Liver (tissue), 7 donors: ENCODE measurements at regions not wholly inside any gene's neighbourhood (a gene's known extent, or its start where the extent isn't known, plus 50 kb on each side); places are given as distances from the start of the nearest gene placed in this dataset.
A peak's percentile ranks its signal among the peaks of the same experiment; 100 is the strongest.

ENCODE experiments used
- DNase-seq: peaks from one replicate; pipeline ENCODE4 v3.0.0-alpha.2; 2017; ENCODE audit warnings: low spot score
- H3K27ac ChIP-seq, 2 donors: one replicate each; pipeline ENCODE4 v1.7.0; 2013; ENCODE audit warnings: inconsistent platforms in 2 of 2, low read length in 2 of 2, control low read depth in 1 of 2, low read depth in 1 of 2, mild to moderate bottlenecking in 1 of 2
- H3K27me3 ChIP-seq, 4 donors: one replicate each; pipeline versions ENCODE4 v1.6.1 to v1.7.0; 2013; ENCODE audit warnings: low read length in 3 of 4, inconsistent platforms in 1 of 4, mild to moderate bottlenecking in 1 of 4, moderate library complexity in 1 of 4; ENCODE audit not compliant: control insufficient read depth in 4 of 4, insufficient read depth in 4 of 4
- H3K36me3 ChIP-seq, 4 donors: one replicate each; pipeline versions ENCODE4 v1.6.1 to v1.7.0; 2013; ENCODE audit warnings: low read length in 3 of 4, mild to moderate bottlenecking in 3 of 4, low read depth in 1 of 4, moderate library complexity in 1 of 4; ENCODE audit not compliant: control insufficient read depth in 4 of 4, insufficient read depth in 3 of 4
- H3K4me1 ChIP-seq, 4 donors: one replicate each; pipeline versions ENCODE4 v1.6.1 to v1.7.0; 2013; ENCODE audit warnings: low read length in 3 of 4, mild to moderate bottlenecking in 3 of 4, moderate library complexity in 1 of 4; ENCODE audit not compliant: control insufficient read depth in 4 of 4, insufficient read depth in 4 of 4
- H3K4me3 ChIP-seq, 3 donors: one replicate each; pipeline versions ENCODE4 v1.6.1 to v1.7.0; 2013; ENCODE audit warnings: low read length in 3 of 3, control low read depth in 1 of 3, low read depth in 1 of 3, mild to moderate bottlenecking in 1 of 3
- H3K9ac ChIP-seq, 2 donors: one replicate each; pipeline ENCODE4 v1.7.0; 2013; ENCODE audit warnings: low read length in 2 of 2, mild to moderate bottlenecking in 2 of 2, moderate library complexity in 2 of 2, control low read depth in 1 of 2, low read depth in 1 of 2
- H3K9me3 ChIP-seq, 4 donors: one replicate each; pipeline versions ENCODE4 v1.6.1 to v1.7.0; 2013; ENCODE audit warnings: low read length in 3 of 4; ENCODE audit not compliant: control insufficient read depth in 4 of 4
- EGR1 ChIP-seq, 2 donors: IDR thresholded peaks; 2 replicates each; pipeline ENCODE4 v1.6.1; 2016 to 2018; ENCODE audit warnings: antibody characterized with exemption in 2 of 2, low read depth in 2 of 2
- FOXA1 ChIP-seq: IDR thresholded peaks from 2 replicates; pipeline ENCODE4 v1.6.1; 2016; ENCODE audit warnings: antibody characterized with exemption
- FOXA2 ChIP-seq: IDR thresholded peaks from 2 replicates; pipeline ENCODE4 v1.6.1; 2016; ENCODE audit warnings: antibody characterized with exemption
- GABPA ChIP-seq, 2 donors: IDR thresholded peaks in 1 of 2; conservative IDR thresholded peaks in 1 of 2; 2 replicates each; pipeline ENCODE4 v1.6.1; 2016; ENCODE audit warnings: antibody characterized with exemption in 2 of 2, mild to moderate bottlenecking in 1 of 2, moderate library complexity in 1 of 2
- HNF4A ChIP-seq, 2 donors: conservative IDR thresholded peaks; 2 replicates each; pipeline ENCODE4 v1.6.1; 2016; ENCODE audit warnings: antibody characterized with exemption in 2 of 2, mild to moderate bottlenecking in 2 of 2
- HNF4G ChIP-seq: IDR thresholded peaks from 2 replicates; pipeline ENCODE4 v1.6.1; 2016; ENCODE audit warnings: antibody characterized with exemption
- JUND ChIP-seq, 2 donors: IDR thresholded peaks; 2 replicates each; pipeline ENCODE4 v1.6.1; 2016; ENCODE audit warnings: antibody characterized with exemption in 2 of 2
- MAX ChIP-seq: IDR thresholded peaks from 2 replicates; pipeline ENCODE4 v1.6.1; 2016; ENCODE audit warnings: antibody characterized with exemption
- NR2F2 ChIP-seq: IDR thresholded peaks from 2 replicates; pipeline ENCODE4 v1.6.1; 2016; ENCODE audit warnings: antibody characterized with exemption
- RXRA ChIP-seq, 2 donors: IDR thresholded peaks; 2 replicates each; pipeline ENCODE4 v1.6.1; 2017 to 2018; ENCODE audit warnings: antibody characterized with exemption in 2 of 2, mild to moderate bottlenecking in 1 of 2
- SP1 ChIP-seq: IDR thresholded peaks from 2 replicates; pipeline ENCODE4 v1.6.1; 2018; ENCODE audit warnings: antibody characterized with exemption, mild to moderate bottlenecking
- TAF1 ChIP-seq: conservative IDR thresholded peaks from 2 replicates; pipeline ENCODE4 v1.6.1; 2016; ENCODE audit warnings: antibody characterized with exemption, mild to moderate bottlenecking
- YY1 ChIP-seq: IDR thresholded peaks from 2 replicates; pipeline ENCODE4 v1.6.1; 2016; ENCODE audit warnings: antibody characterized with exemption, mild to moderate bottlenecking
- WGBS: extraction: QIAGEN DNeasy Blood & Tissue Kit; methylation state at CpG from one replicate; pipeline ENCODE4 v1.1.7; 2013; 5-methylcytosine and 5-hydroxymethylcytosine counted together
- TF ChIP-seq, protein P1 (sequence below): IDR thresholded peaks from 2 replicates; pipeline ENCODE4 v1.6.1; 2016; ENCODE audit warnings: antibody characterized with exemption, mild to moderate bottlenecking
- TF ChIP-seq, protein P2 (sequence below): IDR thresholded peaks from 2 replicates; pipeline ENCODE4 v1.6.1; 2016; ENCODE audit warnings: antibody characterized with exemption
- donor health status: healthy.
- donor health status: healthy.
- donor health status: healthy.
- donor health status: healthy.

- DNase-seq, result no peak
- peaks cover 0 to 2% (median 0%) of the 10 kb centered on the region in 4 donors for H3K9me3 ChIP-seq
- TF ChIP-seq NR2F2, result no peak
- TF ChIP-seq SP1, result no peak
- TF ChIP-seq HNF4A (conservative IDR thresholded peaks at IDR 0.05), result no peak
- TF ChIP-seq, protein P1, sequence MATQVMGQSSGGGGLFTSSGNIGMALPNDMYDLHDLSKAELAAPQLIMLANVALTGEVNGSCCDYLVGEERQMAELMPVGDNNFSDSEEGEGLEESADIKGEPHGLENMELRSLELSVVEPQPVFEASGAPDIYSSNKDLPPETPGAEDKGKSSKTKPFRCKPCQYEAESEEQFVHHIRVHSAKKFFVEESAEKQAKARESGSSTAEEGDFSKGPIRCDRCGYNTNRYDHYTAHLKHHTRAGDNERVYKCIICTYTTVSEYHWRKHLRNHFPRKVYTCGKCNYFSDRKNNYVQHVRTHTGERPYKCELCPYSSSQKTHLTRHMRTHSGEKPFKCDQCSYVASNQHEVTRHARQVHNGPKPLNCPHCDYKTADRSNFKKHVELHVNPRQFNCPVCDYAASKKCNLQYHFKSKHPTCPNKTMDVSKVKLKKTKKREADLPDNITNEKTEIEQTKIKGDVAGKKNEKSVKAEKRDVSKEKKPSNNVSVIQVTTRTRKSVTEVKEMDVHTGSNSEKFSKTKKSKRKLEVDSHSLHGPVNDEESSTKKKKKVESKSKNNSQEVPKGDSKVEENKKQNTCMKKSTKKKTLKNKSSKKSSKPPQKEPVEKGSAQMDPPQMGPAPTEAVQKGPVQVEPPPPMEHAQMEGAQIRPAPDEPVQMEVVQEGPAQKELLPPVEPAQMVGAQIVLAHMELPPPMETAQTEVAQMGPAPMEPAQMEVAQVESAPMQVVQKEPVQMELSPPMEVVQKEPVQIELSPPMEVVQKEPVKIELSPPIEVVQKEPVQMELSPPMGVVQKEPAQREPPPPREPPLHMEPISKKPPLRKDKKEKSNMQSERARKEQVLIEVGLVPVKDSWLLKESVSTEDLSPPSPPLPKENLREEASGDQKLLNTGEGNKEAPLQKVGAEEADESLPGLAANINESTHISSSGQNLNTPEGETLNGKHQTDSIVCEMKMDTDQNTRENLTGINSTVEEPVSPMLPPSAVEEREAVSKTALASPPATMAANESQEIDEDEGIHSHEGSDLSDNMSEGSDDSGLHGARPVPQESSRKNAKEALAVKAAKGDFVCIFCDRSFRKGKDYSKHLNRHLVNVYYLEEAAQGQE, result no peak
- no peak overlapping the region for H3K4me3 ChIP-seq
- peaks cover 0 to 5% (median 0%) of the 10 kb centered on the region in 4 donors for H3K27me3 ChIP-seq
- no peaks in the 10 kb centered on the region for H3K36me3 ChIP-seq
- no peak overlapping the region for H3K27ac ChIP-seq
- H3K4me1 ChIP-seq, result no peaks in the 10 kb centered on the region
- H3K9ac ChIP-seq, result no peak overlapping the region
- 41% methylated on average over 4 of the region's 4 CpGs for WGBS
Measured at GRCh38 chr11:133711545-133711944, 133.8 kb downstream of the SPATA19 start.

DNA sequence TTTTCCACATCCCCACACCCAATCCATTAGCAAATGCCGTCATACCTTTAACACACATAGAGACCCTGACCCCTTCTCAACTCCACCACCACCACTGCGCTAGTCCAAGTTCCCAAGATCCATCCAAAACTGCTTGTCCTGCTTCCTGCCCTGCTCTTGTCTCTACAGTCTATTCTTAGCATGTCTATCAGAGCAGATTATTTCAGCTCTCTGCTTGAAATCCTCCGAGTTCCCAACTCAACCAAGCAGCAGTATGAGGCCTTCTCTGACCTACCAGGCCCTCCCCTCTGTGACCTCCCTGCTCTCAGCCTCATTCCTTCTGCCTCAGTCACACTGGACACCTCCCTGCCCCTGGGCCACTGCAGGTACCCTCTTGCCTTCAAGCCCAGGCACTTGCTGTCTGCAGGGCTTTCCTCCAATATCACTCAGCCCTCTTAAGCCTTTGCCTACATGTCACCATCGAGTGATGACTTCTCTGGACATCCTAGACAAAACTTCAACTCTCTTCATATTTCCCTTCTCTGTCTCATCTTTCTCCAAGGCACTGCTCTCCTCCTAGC is 134.6 kb downstream of the SPATA19 start:
- Histone ChIP-seq H3K9me3 (peaks cover 0 to 2% (median under 1%) of the 10 kb centered on the region in 4 donors), H3K36me3 (no peaks in the 10 kb centered on the region), H3K9ac (no peak overlapping the region), H3K27me3 (peaks cover 0 to 5% (median 0%) of the 10 kb centered on the region in 4 donors), H3K27ac (no peak overlapping the region), H3K4me3 (no peak overlapping the region), H3K4me1 (no peaks in the 10 kb centered on the region)
- TF ChIP-seq RXRA (IDR thresholded peaks at IDR 0.05) (no peak), TAF1 (no peak), FOXA1 (no peak), HNF4G (no peak), HNF4A (conservative IDR thresholded peaks at IDR 0.05) (no peak)
- peak; percentile 6 for DNase-seq
- 52% methylated on average over 4 of the region's 4 CpGs for WGBS

DNA sequence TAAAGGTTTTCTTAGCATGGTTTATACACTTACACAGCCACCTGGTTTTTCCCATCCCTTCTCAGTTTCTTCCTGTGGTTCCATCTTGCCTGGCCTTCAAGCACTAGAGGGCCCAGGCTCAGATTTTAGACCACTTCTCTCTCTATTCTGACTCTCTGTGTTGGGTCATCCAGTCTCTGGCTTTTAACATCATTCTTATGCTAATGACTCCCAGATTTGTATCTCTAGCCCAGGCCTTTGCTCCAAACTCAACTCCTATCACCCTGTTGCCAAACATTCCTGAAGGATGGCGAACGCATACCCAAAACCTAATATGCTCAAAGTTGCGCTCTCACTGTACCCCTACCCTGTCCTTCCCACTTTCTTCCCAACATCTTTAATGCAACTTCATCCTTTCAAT is 135.1 kb downstream of the SPATA19 start:
- Histone ChIP-seq H3K27me3 (peaks cover 0 to 5% (median 0%) of the 10 kb centered on the region in 4 donors), H3K9me3 (peaks cover 0 to 2% (median under 1%) of the 10 kb centered on the region in 4 donors), H3K9ac (no peak overlapping the region), H3K27ac (no peak overlapping the region), H3K36me3 (no peaks in the 10 kb centered on the region), H3K4me3 (no peak overlapping the region), H3K4me1 (no peaks in the 10 kb centered on the region)
- TF ChIP-seq YY1 (no peak), GABPA (IDR thresholded peaks at IDR 0.05 in 1 of 2, conservative IDR thresholded peaks at IDR 0.05 in 1 of 2) (no peak), SP1 (no peak)
- WGBS, result 91% methylated on average over 3 of the region's 3 CpGs
- DNase-seq, result no peak

DNA sequence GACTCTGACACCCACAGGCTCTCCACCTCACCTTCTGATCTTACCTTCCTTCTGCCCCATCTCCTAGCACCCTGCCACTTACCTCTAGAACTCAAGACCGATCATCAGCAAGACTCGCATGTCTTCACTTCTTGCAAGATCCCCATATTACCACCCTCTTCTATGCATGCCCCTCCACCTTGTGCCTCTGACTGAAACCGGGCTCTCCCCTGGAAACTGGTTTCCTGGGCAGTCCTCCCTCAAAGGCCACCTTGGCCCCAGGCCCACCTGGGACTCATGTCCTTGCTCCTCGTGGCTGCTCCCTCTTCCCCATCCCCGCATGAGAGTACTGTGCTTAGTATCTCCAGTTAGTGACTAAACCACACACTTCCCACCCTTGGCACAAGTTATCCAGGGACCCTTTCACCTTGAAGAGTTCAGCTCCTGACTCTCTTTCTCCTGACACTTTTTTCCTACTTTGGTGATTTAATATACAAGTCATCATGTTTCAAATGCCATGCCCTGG is 136.7 kb downstream of the SPATA19 start:
- Histone ChIP-seq H3K4me3 (no peak overlapping the region), H3K36me3 (no peaks in the 10 kb centered on the region), H3K4me1 (no peaks in the 10 kb centered on the region), H3K9ac (no peak overlapping the region), H3K9me3 (peaks cover 0 to 2% (median under 1%) of the 10 kb centered on the region in 4 donors), H3K27me3 (peaks cover 0 to 5% (median 2%) of the 10 kb centered on the region in 4 donors), H3K27ac (no peak overlapping the region)
- no peak for DNase-seq
- WGBS, result 76% methylated on average over 5 of the region's 5 CpGs
- no peak for TF ChIP-seq EGR1 (IDR thresholded peaks at IDR 0.05; ENCODE audit: low read depth in 2 of 2)
- no peak for TF ChIP-seq FOXA2
- no peak for TF ChIP-seq FOXA1
- no peak for TF ChIP-seq JUND (IDR thresholded peaks at IDR 0.05)
- TF ChIP-seq MAX, result no peak
- TF ChIP-seq, protein P1, result no peak
- TF ChIP-seq, protein P2, sequence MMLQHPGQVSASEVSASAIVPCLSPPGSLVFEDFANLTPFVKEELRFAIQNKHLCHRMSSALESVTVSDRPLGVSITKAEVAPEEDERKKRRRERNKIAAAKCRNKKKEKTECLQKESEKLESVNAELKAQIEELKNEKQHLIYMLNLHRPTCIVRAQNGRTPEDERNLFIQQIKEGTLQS, result no peak
- no peak for TF ChIP-seq GABPA (IDR thresholded peaks at IDR 0.05 in 1 of 2, conservative IDR thresholded peaks at IDR 0.05 in 1 of 2)
- no peak for TF ChIP-seq YY1
- TF ChIP-seq SP1, result no peak
- no peak for TF ChIP-seq HNF4A (conservative IDR thresholded peaks at IDR 0.05)
